ENCODE measurements at regions not wholly inside any gene's neighbourhood (a gene's known extent, or its start where the extent isn't known, plus 50 kb on each side); places are given as distances from the start of the nearest gene placed in this dataset.

DNA sequence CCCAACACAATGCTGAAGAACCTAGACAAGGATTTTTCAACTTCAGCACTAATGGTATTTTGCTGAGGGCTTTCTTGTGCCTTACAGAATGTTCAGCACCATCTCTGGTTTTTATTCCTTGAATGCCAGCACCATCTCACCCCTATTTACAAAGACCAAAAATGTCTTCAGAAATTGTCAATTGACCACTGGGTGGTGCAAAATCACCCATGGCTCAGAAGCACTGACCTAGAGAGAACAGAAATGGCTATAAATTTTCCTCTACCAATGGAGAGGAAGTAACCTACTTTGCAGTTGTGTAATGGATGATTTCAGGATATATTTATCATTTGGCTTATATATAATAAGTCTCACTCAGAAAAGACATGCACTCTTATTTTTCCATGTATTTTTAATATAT, 431.0 kb upstream of the IRAK1BP1 start:
- TF ChIP-seq, protein P1, sequence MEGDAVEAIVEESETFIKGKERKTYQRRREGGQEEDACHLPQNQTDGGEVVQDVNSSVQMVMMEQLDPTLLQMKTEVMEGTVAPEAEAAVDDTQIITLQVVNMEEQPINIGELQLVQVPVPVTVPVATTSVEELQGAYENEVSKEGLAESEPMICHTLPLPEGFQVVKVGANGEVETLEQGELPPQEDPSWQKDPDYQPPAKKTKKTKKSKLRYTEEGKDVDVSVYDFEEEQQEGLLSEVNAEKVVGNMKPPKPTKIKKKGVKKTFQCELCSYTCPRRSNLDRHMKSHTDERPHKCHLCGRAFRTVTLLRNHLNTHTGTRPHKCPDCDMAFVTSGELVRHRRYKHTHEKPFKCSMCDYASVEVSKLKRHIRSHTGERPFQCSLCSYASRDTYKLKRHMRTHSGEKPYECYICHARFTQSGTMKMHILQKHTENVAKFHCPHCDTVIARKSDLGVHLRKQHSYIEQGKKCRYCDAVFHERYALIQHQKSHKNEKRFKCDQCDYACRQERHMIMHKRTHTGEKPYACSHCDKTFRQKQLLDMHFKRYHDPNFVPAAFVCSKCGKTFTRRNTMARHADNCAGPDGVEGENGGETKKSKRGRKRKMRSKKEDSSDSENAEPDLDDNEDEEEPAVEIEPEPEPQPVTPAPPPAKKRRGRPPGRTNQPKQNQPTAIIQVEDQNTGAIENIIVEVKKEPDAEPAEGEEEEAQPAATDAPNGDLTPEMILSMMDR (tag by site-specific recombination; IDR thresholded peaks at IDR 0.05), result no peak; the same call in 1 of the 2 replicates
- TF ChIP-seq ZNF398 (tag by site-specific recombination; IDR thresholded peaks at IDR 0.05) (no peak), ZNF426 (tag by site-specific recombination; IDR thresholded peaks at IDR 0.05) (no peak), ZFHX2 (tag by site-specific recombination; conservative IDR thresholded peaks at IDR 0.05) (no peak), ZNF211 (tag by site-specific recombination; IDR thresholded peaks at IDR 0.05; ENCODE audit: low read depth) (no peak), RBAK (tag by site-specific recombination; IDR thresholded peaks at IDR 0.05) (no peak), ZSCAN16 (tag by site-specific recombination; IDR thresholded peaks at IDR 0.05) (no peak), ATF2 (tag by site-specific recombination; IDR thresholded peaks at IDR 0.05; ENCODE audit: low read depth) (no peak), TRIM28 (IDR thresholded peaks at IDR 0.05; ENCODE audit: borderline replicate concordance, low read length) (no peak), SP2 (tag by site-specific recombination; IDR thresholded peaks at IDR 0.05) (no peak), TCF7L2 (IDR thresholded peaks at IDR 0.05; ENCODE audit: borderline replicate concordance, low read depth, low read length) (no peak)
- TF ChIP-seq, protein P2, sequence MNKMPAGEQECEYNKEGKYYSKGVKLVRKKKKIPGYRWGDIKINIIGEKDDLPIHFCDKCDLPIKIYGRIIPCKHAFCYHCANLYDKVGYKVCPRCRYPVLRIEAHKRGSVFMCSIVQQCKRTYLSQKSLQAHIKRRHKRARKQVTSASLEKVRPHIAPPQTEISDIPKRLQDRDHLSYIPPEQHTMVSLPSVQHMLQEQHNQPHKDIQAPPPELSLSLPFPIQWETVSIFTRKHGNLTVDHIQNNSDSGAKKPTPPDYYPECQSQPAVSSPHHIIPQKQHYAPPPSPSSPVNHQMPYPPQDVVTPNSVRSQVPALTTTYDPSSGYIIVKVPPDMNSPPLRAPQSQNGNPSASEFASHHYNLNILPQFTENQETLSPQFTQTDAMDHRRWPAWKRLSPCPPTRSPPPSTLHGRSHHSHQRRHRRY (tag by site-specific recombination; IDR thresholded peaks at IDR 0.05), result no peak

Measured in HEK293 (cell line).